ENCODE measurements at regions not wholly inside any gene's neighbourhood (a gene's known extent, or its start where the extent isn't known, plus 50 kb on each side); places are given as distances from the start of the nearest gene placed in this dataset.
"Not testable (repeated sequence)": the region's sequence is repeated elsewhere in the genome, so short reads cannot be mapped to it uniquely, and the experiment has no call there.

- no peaks in the 10 kb centered on the region for H3K36me3 ChIP-seq (ENCODE audit: insufficient read depth, low read length)
- H3K4me3 ChIP-seq (ENCODE audit: low read length): no peak overlapping the region
- H3K9me3 ChIP-seq (ENCODE audit: low read length): no peaks in the 10 kb centered on the region
- DNase-seq: no peak
- H3K27ac ChIP-seq (ENCODE audit: low read depth, low read length): no peak overlapping the region
- H3K27me3 Mint-ChIP-seq: no peaks in the 10 kb centered on the region
- no peak overlapping the region for H3K4me3 Mint-ChIP-seq
- no peaks in the 10 kb centered on the region for H3K27me3 ChIP-seq (ENCODE audit: insufficient read depth, low read length, poor library complexity, severe bottlenecking)
- POLR2A ChIA-PET: no interaction called here
- H3K9me3 Mint-ChIP-seq: peaks cover 0 to 12% (median 5%) of the 10 kb centered on the region in 5 donors
- H3K36me3 Mint-ChIP-seq: peaks cover 0 to 1% (median 0%) of the 10 kb centered on the region in 3 donors
- CTCF ChIA-PET: no interaction called here
- H3K4me1 ChIP-seq (ENCODE audit: insufficient read depth, low read length): no peaks in the 10 kb centered on the region
- no peaks in the 10 kb centered on the region for H3K4me1 Mint-ChIP-seq
- no peak overlapping the region for H3K27ac Mint-ChIP-seq
Observed at GRCh38 chr4:77454858-77455257, 150.8 kb upstream of the CXCL13 start.

- POLR2A ChIA-PET; H3K4me3 Mint-ChIP-seq; H3K36me3 ChIP-seq (ENCODE audit: insufficient read depth, low read length); DNase-seq; H3K27me3 ChIP-seq (ENCODE audit: insufficient read depth, low read length, poor library complexity, severe bottlenecking); H3K27me3 Mint-ChIP-seq; H3K4me1 ChIP-seq (ENCODE audit: insufficient read depth, low read length); H3K4me1 Mint-ChIP-seq; H3K9me3 ChIP-seq (ENCODE audit: low read length); H3K4me3 ChIP-seq (ENCODE audit: low read length); H3K27ac ChIP-seq (ENCODE audit: low read depth, low read length); H3K27ac Mint-ChIP-seq; H3K36me3 Mint-ChIP-seq: not testable (repeated sequence)
- CTCF ChIA-PET: interaction anchor here (1.9 kb wide), 1 partner anchor 136 kb away, joined by 4 read pairs; no protein-coding TSS in a partner anchor
- H3K9me3 Mint-ChIP-seq: peaks cover 0 to 14% (median under 1%) of the 10 kb centered on the region in 5 donors
Observed at GRCh38 chr4:77464100-77464499, 141.5 kb upstream of the CXCL13 start.

DNA sequence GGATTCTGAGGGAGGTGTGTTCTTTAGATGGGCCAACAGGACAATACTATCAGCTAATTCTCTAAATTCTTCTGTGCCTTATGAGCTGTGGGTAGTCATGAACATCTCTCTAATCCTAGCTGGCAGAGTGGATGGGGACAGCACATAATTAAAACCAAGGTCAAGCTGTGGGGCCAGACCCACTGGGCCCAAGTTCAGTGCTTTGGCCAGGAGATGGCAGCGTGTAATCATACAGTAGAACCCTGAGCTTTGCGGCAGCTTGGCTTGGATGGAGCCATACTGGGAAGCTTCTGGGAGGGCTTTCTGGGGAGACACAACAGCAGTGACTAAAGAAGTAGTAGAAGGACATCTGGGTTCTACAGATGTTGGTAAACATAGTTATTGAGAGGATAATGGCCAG lies 140.3 kb upstream of the CXCL13 start:
- no peak for DNase-seq
- Mint-ChIP-seq H3K4me1 (no peaks in the 10 kb centered on the region), H3K4me3 (no peak overlapping the region), H3K36me3 (no peaks in the 10 kb centered on the region), H3K9me3 (peaks cover 0 to 3% (median 0%) of the 10 kb centered on the region in 5 donors), H3K27ac (no peak overlapping the region), H3K27me3 (peaks cover 4 to 5% of the 10 kb centered on the region in 2 donors)
- H3K36me3 ChIP-seq (ENCODE audit: insufficient read depth, low read length): no peaks in the 10 kb centered on the region
- no peaks in the 10 kb centered on the region for H3K9me3 ChIP-seq (ENCODE audit: low read length)
- POLR2A ChIA-PET: no interaction called here
- H3K4me1 ChIP-seq (ENCODE audit: insufficient read depth, low read length): no peaks in the 10 kb centered on the region
- H3K4me3 ChIP-seq (ENCODE audit: low read length): no peak overlapping the region
- H3K27ac ChIP-seq (ENCODE audit: low read depth, low read length): no peak overlapping the region
- CTCF ChIA-PET: interaction anchor here (0.9 to 1.9 kb wide), 5 partner anchors 111 to 154 kb away, joined by 3 to 4 read pairs (median 4); no protein-coding TSS in a partner anchor
- no peaks in the 10 kb centered on the region for H3K27me3 ChIP-seq (ENCODE audit: insufficient read depth, low read length, poor library complexity, severe bottlenecking)

GRCh38 chr4:77466430-77466829 lies 139.2 kb upstream of the CXCL13 start:
- Mint-ChIP-seq H3K27me3 (peaks cover 4 to 5% of the 10 kb centered on the region in 2 donors), H3K36me3 (peaks cover 0 to 2% (median 0%) of the 10 kb centered on the region in 3 donors), H3K9me3 (peaks cover 0 to 3% (median 0%) of the 10 kb centered on the region in 5 donors), H3K27ac (no peak overlapping the region), H3K4me3 (no peak overlapping the region), H3K4me1 (no peaks in the 10 kb centered on the region)
- no peak overlapping the region for H3K27ac ChIP-seq (ENCODE audit: low read depth, low read length)
- no peaks in the 10 kb centered on the region for H3K9me3 ChIP-seq (ENCODE audit: low read length)
- no peaks in the 10 kb centered on the region for H3K4me1 ChIP-seq (ENCODE audit: insufficient read depth, low read length)
- CTCF ChIA-PET: interaction anchor here (0.6 to 1.2 kb wide), 2 partner anchors 135 to 1229 kb away, joined by 3 to 4 read pairs; no protein-coding TSS in a partner anchor
- POLR2A ChIA-PET: no interaction called here
- no peak overlapping the region for H3K4me3 ChIP-seq (ENCODE audit: low read length)
- H3K36me3 ChIP-seq (ENCODE audit: insufficient read depth, low read length): no peaks in the 10 kb centered on the region
- no peak for DNase-seq
- no peaks in the 10 kb centered on the region for H3K27me3 ChIP-seq (ENCODE audit: insufficient read depth, low read length, poor library complexity, severe bottlenecking)

GRCh38 chr4:77471821-77472495 lies 133.7 kb upstream of the CXCL13 start:
- no peak for DNase-seq
- Histone ChIP-seq H3K4me1 (ENCODE audit: insufficient read depth, low read length) (no peaks in the 10 kb centered on the region), H3K27ac (ENCODE audit: low read depth, low read length) (no peak overlapping the region), H3K27me3 (ENCODE audit: insufficient read depth, low read length, poor library complexity, severe bottlenecking) (no peaks in the 10 kb centered on the region), H3K9me3 (ENCODE audit: low read length) (no peaks in the 10 kb centered on the region), H3K4me3 (ENCODE audit: low read length) (no peak overlapping the region), H3K36me3 (ENCODE audit: insufficient read depth, low read length) (no peaks in the 10 kb centered on the region)
- Mint-ChIP-seq H3K4me3 (no peak overlapping the region), H3K27ac (no peak overlapping the region), H3K9me3 (peaks cover 0 to 5% (median 0%) of the 10 kb centered on the region in 5 donors), H3K27me3 (peaks cover 2 to 20% of the 10 kb centered on the region in 2 donors), H3K4me1 (no peaks in the 10 kb centered on the region), H3K36me3 (peaks cover 0 to 2% (median 0%) of the 10 kb centered on the region in 3 donors)
- ChIA-PET CTCF (no interaction called here), POLR2A (no interaction called here)

DNA sequence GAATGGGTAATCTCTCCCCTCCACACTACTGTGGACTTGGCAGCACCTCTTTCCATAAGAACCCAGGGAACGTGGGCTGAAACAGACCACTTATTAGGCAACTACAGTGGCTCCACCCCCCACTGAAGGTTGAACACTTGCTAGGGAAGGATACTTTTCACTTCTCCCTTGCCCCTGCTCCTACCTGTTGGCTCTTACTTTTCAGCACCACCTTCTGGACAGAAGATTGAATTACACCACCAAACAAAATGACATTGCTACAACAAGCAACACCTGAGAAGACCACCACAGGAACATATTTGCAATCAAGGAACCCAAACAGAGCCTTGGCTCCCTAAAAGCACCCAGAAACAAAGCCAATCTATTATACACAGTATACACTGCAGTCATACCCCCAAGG lies 132.1 kb upstream of the CXCL13 start:
- CTCF ChIA-PET: no interaction called here
- Mint-ChIP-seq H3K27me3 (peaks cover 2 to 20% of the 10 kb centered on the region in 2 donors), H3K4me3 (no peak overlapping the region)

DNA sequence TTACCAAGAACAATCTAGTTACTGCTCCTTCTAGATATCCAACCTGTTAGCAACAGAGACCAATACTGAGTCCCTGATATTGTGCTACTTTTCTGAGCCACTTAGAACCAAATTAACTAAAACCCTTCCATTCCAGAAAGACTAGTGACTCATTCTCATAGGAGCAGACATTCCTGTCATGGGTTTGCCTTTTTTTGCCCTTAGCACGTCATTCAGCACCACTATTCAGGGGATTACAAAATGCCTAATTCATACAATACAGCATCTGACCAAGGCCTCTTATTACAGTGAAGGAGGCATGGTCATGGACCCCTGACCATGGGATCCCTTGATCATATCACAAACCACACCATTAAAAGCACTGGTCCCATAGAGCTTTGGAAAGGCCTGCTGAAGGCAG lies 123.8 kb upstream of the CXCL13 start:
- no peak for DNase-seq
- no peaks in the 10 kb centered on the region for H3K36me3 ChIP-seq (ENCODE audit: insufficient read depth, low read length)
- Mint-ChIP-seq H3K4me3 (no peak overlapping the region), H3K36me3 (no peaks in the 10 kb centered on the region), H3K27me3 (peaks cover 0 to 2% of the 10 kb centered on the region in 2 donors), H3K27ac (no peak overlapping the region), H3K9me3 (peaks cover 0 to 3% (median 0%) of the 10 kb centered on the region in 5 donors), H3K4me1 (no peaks in the 10 kb centered on the region)
- H3K4me3 ChIP-seq (ENCODE audit: low read length): no peak overlapping the region
- ChIA-PET CTCF (no interaction called here), POLR2A (no interaction called here)
- H3K27me3 ChIP-seq (ENCODE audit: insufficient read depth, low read length, poor library complexity, severe bottlenecking): no peaks in the 10 kb centered on the region
- H3K4me1 ChIP-seq (ENCODE audit: insufficient read depth, low read length): no peaks in the 10 kb centered on the region
- H3K27ac ChIP-seq (ENCODE audit: low read depth, low read length): no peak overlapping the region
- no peaks in the 10 kb centered on the region for H3K9me3 ChIP-seq (ENCODE audit: low read length)

More for the DNA sequence above, 132.1 kb upstream of the CXCL13 start:
- no peak overlapping the region for H3K27ac ChIP-seq (ENCODE audit: low read depth, low read length)
- POLR2A ChIA-PET: no interaction called here
- H3K4me3 ChIP-seq (ENCODE audit: low read length): no peak overlapping the region
- H3K36me3 ChIP-seq (ENCODE audit: insufficient read depth, low read length): no peaks in the 10 kb centered on the region
- Mint-ChIP-seq H3K9me3 (peaks cover 0 to 2% (median 0%) of the 10 kb centered on the region in 5 donors), H3K4me1 (no peaks in the 10 kb centered on the region), H3K27ac (no peak overlapping the region), H3K36me3 (peaks cover 0 to 2% (median 0%) of the 10 kb centered on the region in 3 donors)
- no peaks in the 10 kb centered on the region for H3K9me3 ChIP-seq (ENCODE audit: low read length)
- H3K4me1 ChIP-seq (ENCODE audit: insufficient read depth, low read length): no peaks in the 10 kb centered on the region
- DNase-seq: no peak
- H3K27me3 ChIP-seq (ENCODE audit: insufficient read depth, low read length, poor library complexity, severe bottlenecking): no peaks in the 10 kb centered on the region

DNA sequence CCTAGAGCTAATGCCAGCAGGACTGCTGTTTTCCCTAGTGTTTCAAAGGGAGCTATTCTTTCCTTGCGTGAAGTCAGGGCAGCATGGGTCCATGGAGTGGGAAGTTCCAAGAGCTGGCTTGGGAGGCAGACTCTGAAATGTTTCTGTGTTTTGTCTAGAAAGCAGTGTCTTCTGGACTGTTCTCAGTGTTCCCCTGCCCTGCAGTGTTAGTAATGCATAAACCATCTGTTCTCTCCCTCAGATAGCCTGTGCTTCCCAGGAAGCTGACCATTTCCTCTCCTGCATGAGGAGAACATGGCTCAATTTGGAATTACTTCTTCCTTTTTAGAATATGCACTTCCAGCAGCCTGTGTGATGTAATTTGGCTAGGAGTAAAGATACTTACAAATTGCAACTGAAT lies 116.7 kb upstream of the CXCL13 start:
- DNase-seq: no peak
- POLR2A ChIA-PET: no interaction called here
- CTCF ChIA-PET: no interaction called here
- no peaks in the 10 kb centered on the region for H3K4me1 ChIP-seq (ENCODE audit: insufficient read depth, low read length)
- no peaks in the 10 kb centered on the region for H3K9me3 ChIP-seq (ENCODE audit: low read length)
- Mint-ChIP-seq H3K27ac (no peak overlapping the region), H3K4me3 (no peak overlapping the region), H3K36me3 (no peaks in the 10 kb centered on the region), H3K27me3 (peaks cover 7 to 27% of the 10 kb centered on the region in 2 donors), H3K4me1 (no peaks in the 10 kb centered on the region), H3K9me3 (no peaks in the 10 kb centered on the region)
- H3K4me3 ChIP-seq (ENCODE audit: low read length): no peak overlapping the region
- H3K27ac ChIP-seq (ENCODE audit: low read depth, low read length): no peak overlapping the region
- no peaks in the 10 kb centered on the region for H3K27me3 ChIP-seq (ENCODE audit: insufficient read depth, low read length, poor library complexity, severe bottlenecking)
- no peaks in the 10 kb centered on the region for H3K36me3 ChIP-seq (ENCODE audit: insufficient read depth, low read length)
